ENCODE measurements at regions not wholly inside any gene's neighbourhood (a gene's known extent, or its start where the extent isn't known, plus 50 kb on each side); places are given as distances from the start of the nearest gene placed in this dataset.
"Not testable (repeated sequence)": the region's sequence is repeated elsewhere in the genome, so short reads cannot be mapped to it uniquely, and the experiment has no call there.

- DNase-seq (ENCODE audit: low read depth in 2 of 2), result no peak
Observed at GRCh38 chr2:242047963-242048362, 178.4 kb downstream of the RTP5 start.

- DNase-seq (ENCODE audit: low read depth in 2 of 2), result no peak
Observed at GRCh38 chr2:242048479-242048878, 178.9 kb downstream of the RTP5 start.

DNA sequence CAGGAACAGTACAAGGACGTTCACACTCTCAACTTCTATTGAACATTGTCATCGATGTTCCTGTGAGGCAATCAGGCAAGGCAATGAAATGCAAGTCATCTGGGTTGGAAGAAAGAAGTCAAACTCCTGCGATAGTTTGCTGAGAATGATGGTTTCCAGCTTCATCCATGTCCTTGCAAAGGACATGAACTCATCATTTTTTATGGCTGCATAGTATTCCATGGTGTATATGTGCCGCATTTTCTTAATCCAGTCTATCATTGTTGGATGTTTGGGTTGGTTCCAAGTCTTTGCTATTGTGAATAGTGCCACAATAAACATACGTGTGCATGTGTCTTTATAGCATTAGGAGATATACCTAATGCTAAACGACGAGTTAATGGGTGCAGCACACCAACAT lies 180.0 kb downstream of the RTP5 start:
- DNase-seq (ENCODE audit: low read depth in 2 of 2), result not testable (repeated sequence)

- DNase-seq (ENCODE audit: low read depth in 2 of 2), result peak in 1 of 2 experiments; percentile 18
Observed at GRCh38 chr2:242051463-242051862, 181.9 kb downstream of the RTP5 start.

- DNase-seq (ENCODE audit: low read depth in 2 of 2), result no peak
Observed at GRCh38 chr2:242052421-242052820, 182.9 kb downstream of the RTP5 start.

DNA sequence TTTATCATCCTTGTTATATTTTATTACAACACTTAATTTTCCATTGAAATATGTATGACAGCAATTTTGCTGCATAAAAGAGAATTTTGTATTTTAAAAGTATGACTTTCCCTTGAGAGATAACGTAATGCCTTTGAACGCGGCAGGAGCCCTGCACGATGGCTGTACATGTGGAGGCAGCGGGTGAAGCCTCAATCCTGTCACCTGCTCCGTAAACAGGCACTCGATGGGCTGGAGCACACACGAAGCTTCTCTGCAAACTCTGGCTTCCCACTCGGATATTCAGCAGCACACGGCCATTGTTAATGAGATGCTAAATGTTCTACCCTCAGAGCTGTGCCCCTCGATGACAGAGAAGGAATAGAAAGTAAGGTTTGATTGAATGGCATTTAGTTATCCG lies 184.4 kb downstream of the RTP5 start:
- DNase-seq (ENCODE audit: low read depth in 2 of 2), result no peak

DNA sequence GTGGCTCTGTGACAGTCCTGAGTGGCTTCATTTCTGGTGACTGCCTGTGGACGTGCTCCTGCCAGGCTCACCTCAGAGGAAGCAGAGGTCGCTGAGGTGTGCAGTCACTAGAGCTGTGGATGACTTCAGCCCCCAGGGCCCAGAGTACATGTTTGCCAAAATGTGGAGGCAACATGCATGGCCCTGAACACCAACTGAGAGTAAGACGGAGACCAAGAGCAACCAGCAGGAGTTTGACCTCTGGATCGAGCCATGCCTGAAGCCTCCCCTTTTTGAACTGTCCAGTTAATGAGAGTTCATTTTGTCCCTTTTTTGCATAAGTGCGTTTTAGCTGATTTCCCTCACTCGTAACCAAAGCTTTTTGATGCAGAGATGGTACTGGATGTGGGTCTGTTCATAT lies 184.9 kb downstream of the RTP5 start:
- DNase-seq (ENCODE audit: low read depth in 2 of 2), result no peak

GRCh38 chr2:242054881-242055801 lies 185.6 kb downstream of the RTP5 start:
- DNase-seq (ENCODE audit: low read depth in 2 of 2), result no peak

GRCh38 chr2:242056026-242056425 lies 186.5 kb downstream of the RTP5 start:
- DNase-seq (ENCODE audit: low read depth in 2 of 2), result no peak

DNA sequence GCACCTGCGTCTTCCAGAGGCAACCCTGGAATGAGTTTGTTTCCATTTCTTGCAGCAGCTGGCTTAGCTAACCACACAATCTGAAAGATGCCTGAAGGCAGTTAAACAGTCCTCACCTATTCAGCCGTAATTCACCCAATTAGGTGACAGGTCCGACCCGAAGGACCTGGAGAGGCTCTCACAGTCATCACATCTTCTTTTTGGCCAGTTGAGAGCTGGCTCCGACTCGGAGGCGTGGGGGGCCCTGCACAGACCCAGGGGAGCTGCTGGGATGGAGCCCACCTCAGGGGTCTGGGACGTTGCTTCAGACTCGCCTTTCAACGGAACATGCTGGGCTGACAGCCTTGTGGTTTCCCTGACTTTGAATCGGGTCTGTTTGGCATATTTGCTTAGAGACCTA lies 187.3 kb downstream of the RTP5 start:
- DNase-seq (ENCODE audit: low read depth in 2 of 2), result no peak

DNA sequence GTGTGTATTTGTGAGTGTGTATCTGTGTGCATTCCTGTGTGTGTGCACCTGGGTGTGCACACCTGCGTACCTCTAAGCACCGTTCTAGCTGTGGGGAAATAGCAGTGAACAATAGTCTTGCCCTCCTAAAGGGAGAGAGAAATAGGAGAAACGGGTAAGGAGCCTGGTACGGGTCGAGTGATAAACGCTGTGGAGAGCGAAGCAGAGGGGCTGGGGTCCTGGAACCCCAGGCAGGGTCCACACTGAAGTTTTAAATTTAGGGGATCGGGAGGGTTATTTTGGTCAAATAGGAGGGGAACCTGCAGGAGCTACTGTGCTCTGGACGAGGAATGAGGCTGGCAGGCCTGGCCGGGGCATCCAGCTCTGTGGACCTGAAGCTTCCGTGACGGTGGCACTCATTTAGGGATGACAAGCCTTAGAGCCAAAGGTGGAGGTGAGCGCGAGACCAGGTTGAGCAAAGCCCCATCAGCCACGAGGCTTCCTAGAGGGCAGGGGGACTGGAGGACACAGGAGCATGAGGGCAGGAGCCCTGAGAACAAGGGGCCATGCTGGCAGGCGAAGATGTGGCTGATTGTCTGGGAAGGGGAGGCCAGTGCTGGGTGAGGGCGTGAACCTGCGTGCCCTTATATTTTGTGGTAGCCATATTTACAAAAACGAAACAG lies 188.0 kb downstream of the RTP5 start:
- DNase-seq (ENCODE audit: low read depth in 2 of 2), result no peak

GRCh38 chr2:242058116-242058680 lies 188.7 kb downstream of the RTP5 start:
- DNase-seq (ENCODE audit: low read depth in 2 of 2), result no peak

DNA sequence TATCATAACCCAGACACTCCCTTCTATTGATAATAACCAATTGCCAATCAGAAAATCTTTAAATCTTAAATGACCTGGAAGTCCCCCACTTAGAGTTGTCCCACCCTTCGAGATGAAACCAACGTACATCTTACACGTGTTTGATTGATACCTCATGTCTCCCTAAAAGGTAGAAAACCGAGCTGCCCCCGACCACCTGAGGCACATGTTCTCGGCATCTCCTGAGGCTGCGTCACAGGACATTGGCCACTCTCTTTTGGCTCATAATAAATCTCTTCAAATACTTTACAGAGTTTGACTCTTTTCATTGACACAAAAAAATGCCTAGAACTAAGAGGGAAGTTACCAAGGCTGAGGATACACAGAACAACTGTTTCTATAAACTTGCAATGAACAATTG lies 190.0 kb downstream of the RTP5 start:
- DNase-seq (ENCODE audit: low read depth in 2 of 2), result no peak

DNA sequence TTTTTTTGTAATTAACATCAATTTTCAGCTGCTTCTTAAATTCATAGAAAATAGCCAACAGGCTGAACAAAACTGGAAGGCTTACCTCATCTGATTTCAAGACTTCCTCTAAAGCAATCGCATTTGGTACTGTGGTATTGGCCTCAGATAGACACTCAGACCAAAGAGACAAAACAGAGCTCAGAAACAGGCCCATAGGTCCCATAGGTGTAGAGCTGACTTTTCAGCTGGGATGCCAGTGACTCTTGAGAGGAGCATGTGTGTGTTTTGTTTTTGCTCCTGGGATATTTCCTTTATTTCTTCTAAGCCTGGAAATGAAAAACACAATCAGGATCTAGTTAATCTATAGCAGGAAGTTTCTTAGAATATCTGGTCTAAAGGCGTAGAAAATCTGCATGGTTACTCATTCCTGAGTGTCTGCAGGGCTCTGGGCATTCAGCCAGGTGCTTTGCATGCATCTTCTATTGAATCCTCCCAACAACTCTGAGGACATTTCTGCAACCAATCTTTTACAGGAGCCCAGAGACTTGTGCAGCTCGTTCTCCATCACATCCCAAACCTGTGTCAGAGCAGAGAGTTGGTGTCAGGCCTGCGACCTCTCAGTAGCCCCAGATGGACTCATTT lies 190.8 kb downstream of the RTP5 start:
- DNase-seq (ENCODE audit: low read depth in 2 of 2), result peak; percentile 70 to 71

DNA sequence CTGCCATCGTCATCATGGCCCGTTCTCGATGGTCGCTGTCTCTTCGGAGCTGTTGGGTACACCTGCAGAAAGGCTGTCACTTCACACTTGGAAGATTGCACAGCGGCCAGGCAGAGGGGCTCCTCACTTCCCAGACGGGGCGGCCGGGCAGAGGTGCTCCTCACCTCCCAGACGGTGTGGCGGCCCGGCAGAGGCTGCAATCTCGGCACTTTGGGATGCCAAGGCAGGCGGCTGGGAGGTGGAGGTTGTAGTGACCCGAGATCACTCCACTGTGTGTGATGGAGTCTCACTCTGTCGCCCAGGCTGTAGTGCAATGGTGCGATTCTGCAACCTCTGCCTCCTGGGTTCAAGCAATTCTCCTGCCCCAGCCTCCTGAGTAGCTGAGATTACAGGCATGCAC lies 192.4 kb downstream of the RTP5 start:
- DNase-seq (ENCODE audit: low read depth in 2 of 2), result not testable (repeated sequence)

DNA sequence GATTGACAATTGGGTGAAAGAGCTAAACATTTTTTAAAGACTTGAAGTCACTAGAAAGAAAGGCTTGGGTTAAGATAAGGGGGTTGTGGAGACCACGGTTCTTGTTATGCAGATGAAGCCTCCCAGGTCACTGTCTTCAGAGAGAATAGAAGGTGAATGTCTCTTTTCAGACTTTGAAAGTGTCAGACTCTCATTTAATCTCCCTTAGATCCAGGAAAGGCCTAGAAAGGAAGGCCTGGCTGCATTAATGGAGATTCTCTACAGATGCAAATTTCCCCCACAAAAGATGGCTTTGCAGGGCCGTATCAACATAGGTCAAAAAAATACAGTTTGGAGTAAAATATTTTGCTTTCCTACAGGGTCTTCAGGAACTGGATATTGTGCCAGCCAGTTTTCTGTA lies 193.9 kb downstream of the RTP5 start:
- no peak for DNase-seq (ENCODE audit: low read depth in 2 of 2)

DNA sequence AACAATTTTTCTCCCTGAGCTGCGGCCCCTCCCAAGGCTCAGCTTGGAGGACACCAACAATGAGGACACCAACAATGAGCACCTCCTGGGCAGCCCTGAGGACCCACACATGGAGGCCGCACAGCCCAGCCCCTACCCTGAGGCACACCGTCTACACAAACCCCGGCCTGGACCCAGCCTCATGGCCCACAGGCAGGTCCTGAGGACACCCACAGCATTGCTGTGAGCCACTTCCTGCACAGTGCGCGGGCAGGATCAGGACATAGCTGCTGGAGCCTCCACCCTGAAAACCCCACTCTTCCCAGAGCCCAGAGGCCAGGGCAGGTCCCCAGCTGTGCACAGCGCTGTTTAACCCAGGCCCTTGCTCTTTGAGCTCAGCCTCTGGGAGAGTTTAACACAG lies 194.3 kb downstream of the RTP5 start:
- no peak for DNase-seq (ENCODE audit: low read depth in 2 of 2)

DNA sequence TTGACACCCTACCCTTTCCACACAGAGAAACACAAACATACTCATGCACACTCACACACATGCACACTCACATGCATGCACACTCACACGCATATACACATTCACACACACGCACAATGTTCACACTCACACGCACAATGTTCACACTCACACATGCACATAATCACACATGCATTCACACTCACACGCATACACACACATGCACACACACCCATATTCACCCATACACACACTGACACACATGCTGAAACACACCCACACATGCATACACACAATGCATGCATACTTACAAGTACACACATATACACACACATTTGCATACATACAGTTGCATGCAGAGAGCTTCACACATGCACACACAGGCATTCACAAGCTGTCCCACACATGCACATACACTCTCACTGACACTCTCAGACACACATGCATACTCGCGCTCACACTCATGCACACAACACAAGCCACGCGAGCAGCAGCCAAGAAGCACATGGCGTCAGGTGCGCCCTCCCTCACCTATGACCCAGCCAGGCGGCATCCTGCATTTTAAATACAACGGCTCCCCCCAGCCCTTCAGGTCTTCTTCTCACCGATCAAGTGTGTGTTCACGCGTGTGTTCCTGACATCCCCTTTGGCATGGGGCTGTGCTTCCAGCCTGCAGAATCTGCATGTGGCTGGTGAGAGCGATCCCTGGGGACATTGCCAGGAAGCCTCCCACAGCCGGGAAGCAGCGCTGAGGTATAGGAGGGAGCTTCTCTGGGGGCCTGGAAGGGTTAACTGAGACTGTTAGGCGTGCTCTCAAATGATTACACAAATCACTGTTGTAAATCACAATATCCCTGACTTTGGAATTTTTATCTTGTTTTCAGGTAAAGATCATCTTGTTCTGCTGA lies 195.1 kb downstream of the RTP5 start:
- no peak for DNase-seq (ENCODE audit: low read depth in 2 of 2)

DNA sequence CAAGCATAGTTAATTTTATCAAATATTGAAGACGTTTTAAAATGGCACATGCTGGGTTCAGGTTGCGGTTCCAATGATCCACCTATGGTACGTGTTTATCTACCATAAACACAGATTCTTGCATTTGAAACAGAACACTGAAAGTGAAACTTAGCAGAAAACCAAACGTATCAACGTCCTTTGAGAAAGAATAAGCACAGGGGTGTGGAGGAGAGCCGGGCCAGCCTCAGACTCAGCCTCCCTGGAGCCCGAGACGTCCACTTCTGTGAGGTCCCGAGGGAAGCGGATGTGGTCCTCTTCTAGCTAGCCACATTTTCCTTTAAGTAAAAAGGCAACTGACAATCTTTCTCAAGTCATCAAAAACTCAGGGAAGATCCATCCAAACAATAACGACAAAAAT lies 195.9 kb downstream of the RTP5 start:
- DNase-seq (ENCODE audit: low read depth in 2 of 2), result no peak

GRCh38 chr2:242069018-242069417 lies 199.5 kb downstream of the RTP5 start:
- DNase-seq (ENCODE audit: low read depth in 2 of 2), result no peak

DNA sequence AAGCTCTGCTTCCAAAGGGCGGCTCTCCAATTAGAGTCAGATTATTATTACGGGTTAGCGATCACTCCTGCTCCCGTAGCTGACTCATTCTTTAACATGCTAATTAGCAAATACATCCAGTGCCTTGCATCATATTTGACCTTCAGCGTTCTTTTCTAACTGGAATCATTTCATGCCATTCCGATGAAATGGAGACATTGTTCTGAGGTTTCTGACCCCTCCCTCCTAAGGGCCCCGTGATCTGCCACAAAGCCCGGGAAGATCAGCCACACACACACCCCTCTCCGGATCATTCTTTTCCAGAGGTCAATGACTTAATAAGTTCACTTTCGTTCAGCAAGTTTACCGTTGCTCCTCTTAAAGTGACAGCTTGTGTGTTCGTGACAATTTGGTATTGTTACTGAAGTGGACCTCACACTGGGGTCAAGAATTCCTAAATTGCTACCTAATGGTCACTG lies 200.4 kb downstream of the RTP5 start:
- DNase-seq (ENCODE audit: low read depth in 2 of 2), result peak; percentile 35 to 40

All from fibroblast of skin of left quadriceps (primary cell).